C4-2B (cell line): ENCODE measurements at regions not wholly inside any gene's neighbourhood (a gene's known extent, or its start where the extent isn't known, plus 50 kb on each side); places are given as distances from the start of the nearest gene placed in this dataset.

Experiments used
- ZFX ChIP-seq: fragments of 450-650 bp; IDR thresholded peaks from 2 replicates; pipeline ENCODE4 v1.6.1; 2017
- TF ChIP-seq, protein P1 (sequence below): fragments of 450-650 bp; conservative IDR thresholded peaks from 2 replicates; pipeline ENCODE4 v1.5.1; 2017; ENCODE audit warnings: mild to moderate bottlenecking

DNA sequence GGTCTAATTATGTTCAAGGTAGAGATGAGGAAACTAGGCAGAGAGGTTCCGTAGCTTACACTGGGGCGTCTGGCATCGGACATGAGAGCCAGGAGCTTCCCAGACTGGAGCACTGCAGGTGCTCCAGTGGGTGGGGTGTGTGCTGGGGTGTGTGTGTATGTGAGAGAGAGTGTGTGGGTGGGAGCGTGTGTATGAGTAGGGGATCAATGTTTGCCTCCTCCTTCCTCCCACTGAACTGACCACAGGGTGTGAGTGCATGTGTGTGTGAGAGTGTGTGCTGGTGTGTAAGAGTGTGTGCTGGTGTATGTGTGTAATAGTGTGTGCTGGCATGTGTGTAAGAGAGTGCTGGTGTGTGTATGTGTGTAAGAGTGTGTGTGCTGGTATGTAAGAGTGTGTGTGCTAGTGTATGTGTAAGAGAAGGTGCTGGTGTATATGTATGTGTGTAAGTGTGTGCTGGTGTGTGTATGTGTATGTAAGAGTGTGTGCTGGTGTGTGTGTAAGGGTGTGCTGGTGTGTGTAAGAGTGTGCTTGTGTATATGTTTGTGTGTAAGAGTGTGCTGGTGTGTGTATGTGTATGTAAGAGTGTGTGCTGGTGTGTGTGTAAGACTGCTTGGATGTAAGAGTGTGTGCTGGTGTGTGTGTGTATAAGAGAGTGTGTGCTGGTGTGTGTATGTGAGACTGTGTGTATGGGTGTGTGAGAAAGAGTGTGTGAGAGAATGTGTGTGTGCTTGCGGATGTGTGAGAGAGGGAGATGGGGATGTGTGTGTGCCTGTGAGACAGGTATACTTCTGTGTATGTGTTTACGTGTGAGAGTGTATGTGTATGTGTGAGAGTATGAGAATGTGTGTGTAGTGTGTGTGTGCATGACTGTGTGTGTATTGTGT lies 139.9 kb downstream of the MRM1 start:
- TF ChIP-seq, protein P1, sequence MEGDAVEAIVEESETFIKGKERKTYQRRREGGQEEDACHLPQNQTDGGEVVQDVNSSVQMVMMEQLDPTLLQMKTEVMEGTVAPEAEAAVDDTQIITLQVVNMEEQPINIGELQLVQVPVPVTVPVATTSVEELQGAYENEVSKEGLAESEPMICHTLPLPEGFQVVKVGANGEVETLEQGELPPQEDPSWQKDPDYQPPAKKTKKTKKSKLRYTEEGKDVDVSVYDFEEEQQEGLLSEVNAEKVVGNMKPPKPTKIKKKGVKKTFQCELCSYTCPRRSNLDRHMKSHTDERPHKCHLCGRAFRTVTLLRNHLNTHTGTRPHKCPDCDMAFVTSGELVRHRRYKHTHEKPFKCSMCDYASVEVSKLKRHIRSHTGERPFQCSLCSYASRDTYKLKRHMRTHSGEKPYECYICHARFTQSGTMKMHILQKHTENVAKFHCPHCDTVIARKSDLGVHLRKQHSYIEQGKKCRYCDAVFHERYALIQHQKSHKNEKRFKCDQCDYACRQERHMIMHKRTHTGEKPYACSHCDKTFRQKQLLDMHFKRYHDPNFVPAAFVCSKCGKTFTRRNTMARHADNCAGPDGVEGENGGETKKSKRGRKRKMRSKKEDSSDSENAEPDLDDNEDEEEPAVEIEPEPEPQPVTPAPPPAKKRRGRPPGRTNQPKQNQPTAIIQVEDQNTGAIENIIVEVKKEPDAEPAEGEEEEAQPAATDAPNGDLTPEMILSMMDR, result no peak
- TF ChIP-seq ZFX, result no peak
